ENCODE measurements at regions not wholly inside any gene's neighbourhood (a gene's known extent, or its start where the extent isn't known, plus 50 kb on each side); places are given as distances from the start of the nearest gene placed in this dataset.

GRCh38 chr11:130598433-130598832 lies 150.0 kb downstream of the ADAMTS15 start:
- TF ChIP-seq POLR2AphosphoS5 (IDR thresholded peaks at IDR 0.05; ENCODE audit: low read depth, low read length) (no peak), FOXP2 (optimal IDR thresholded peaks at IDR 0.05; ENCODE audit: borderline replicate concordance, extremely low read depth, extremely low read length, insufficient read depth) (no peak), REST (IDR thresholded peaks at IDR 0.05; ENCODE audit: insufficient read depth in 1 of 2, low read depth in 2 of 2, low read length in 2 of 2) (no peak)

Data from PFSK-1 (cell line).